Activated CD4-positive, alpha-beta T cell treated with anti-CD3 and anti-CD28 coated beads, Interleukin-2, amount 50 U/mL, for 1 hour (primary cell): ENCODE measurements at regions not wholly inside any gene's neighbourhood (a gene's known extent, or its start where the extent isn't known, plus 50 kb on each side); places are given as distances from the start of the nearest gene placed in this dataset.
"Not testable (repeated sequence)": the region's sequence is repeated elsewhere in the genome, so short reads cannot be mapped to it uniquely, and the experiment has no call there.

Experiments
- DNase-seq: peaks from one replicate; pipeline ENCODE4 v3.0.0-alpha.2; 2020

GRCh38 chr5:15383469-15383868 lies 116.5 kb upstream of the FBXL7 start:
- DNase-seq = no peak

GRCh38 chr5:15383021-15383420 lies 117.0 kb upstream of the FBXL7 start:
- DNase-seq = no peak

DNA sequence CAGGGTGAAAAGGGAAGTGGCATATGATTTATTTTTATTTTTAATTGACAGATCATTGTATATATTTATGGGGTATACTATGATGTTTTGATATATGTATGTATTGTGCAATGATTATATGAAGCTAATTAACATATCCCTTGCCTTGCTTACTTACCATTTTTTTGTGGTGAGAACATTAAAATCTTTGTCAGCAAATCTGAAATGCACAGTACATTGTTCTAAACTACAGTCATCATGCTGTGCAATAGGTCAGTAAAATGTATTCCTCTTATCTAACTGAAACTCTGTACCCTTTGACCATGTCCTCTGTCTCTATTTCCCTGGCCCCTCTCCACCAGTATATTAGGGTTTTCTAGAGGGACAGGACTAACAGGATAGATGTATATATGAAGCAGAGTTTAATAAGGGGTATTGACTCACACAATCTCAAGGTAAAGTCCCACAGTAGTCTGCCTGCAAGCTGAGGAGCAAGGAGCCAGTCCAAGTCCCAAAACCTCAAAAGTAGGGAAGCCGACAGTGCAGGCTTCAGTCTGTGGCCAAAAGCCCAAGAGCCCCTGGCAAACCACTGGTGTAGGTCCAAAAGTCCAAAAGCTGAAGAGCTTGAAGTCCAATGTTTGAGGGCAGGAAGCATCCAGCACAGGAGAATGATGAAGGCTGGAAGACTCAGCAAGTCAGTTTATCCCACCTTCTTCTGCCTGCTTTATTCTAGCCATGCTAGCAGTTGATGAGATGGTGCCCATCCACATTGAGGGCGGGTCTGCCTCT lies 122.2 kb upstream of the FBXL7 start:
- DNase-seq = no peak

DNA sequence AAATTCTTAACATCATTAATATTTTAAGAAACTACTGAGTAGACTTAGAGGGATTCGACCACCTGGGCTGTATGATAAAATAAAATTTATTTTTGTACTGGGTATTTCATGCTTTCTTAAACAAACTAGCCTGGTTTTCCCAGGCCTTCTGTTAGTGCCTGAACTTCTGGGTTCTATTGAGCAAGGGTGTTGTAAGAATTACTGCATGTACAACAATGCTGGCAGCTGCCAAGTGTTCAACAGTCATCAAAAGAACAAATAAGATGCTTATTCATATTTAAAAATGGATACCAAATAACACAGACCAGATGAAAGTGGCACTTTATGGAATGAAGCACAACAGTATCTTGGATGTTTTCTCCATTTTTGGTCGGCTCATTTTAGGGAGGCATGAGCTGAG lies 123.2 kb upstream of the FBXL7 start:
- DNase-seq = no peak

DNA sequence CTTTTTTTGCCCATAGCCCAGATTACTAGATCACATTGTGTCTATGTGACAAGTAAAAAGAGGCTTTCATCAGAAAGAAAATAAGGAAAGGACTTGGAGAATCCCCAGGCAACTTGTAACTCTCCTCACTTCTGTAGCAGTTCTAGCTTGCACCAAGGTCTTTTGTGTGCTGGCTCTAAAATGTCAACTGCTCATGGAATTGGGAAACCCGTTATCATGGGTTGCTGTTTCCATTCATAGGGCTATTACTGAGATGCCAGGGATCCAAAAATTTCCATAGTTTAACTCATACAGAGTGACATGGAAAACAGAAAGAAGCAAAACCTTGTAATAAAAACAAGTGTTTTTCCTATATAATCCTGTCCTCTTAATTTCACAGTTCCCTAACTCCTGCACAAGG lies 123.9 kb upstream of the FBXL7 start:
- DNase-seq = no peak

DNA sequence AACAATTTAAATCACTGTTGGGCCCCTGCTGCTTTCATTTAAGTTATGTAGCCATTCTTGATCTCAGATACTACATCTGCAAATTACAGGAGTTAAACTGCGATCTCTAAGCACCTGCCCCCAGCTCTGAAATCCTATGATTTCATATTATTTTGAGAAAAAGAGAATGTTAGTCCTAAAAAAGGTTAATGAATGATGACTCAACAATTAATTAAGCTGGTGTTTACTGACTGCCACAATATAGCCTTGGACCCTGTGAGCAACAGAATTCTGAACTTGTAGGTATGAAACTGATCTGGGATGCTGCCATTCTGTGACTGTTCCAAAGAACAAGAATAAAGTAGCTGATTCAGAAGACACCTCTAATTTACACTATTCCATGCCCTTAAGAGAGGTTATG lies 124.4 kb upstream of the FBXL7 start:
- no peak for DNase-seq

DNA sequence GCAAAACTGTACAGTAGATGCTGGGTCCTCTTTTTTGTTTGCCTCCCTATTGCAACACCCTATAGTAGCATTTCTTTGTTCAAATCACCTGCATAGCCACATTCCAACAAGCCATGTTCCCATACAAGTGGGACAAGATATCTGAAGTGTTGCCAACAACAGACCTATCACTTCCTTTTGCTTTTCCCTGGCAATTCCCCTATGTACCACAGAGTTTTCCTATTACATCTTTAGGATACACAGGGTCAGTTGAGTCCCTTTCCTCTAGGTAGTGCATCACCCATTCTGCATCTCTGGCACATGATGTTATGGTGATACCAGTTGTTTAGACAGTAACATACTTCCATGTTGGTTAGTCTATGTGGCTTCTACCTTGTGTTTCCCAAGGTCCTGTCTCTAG lies 125.1 kb upstream of the FBXL7 start:
- DNase-seq = no peak

- DNase-seq = no peak
These were observed 126.8 kb upstream of the FBXL7 start for GRCh38 chr5:15373151-15373550.

GRCh38 chr5:15371184-15371583 lies 128.8 kb upstream of the FBXL7 start:
- no peak for DNase-seq

DNA sequence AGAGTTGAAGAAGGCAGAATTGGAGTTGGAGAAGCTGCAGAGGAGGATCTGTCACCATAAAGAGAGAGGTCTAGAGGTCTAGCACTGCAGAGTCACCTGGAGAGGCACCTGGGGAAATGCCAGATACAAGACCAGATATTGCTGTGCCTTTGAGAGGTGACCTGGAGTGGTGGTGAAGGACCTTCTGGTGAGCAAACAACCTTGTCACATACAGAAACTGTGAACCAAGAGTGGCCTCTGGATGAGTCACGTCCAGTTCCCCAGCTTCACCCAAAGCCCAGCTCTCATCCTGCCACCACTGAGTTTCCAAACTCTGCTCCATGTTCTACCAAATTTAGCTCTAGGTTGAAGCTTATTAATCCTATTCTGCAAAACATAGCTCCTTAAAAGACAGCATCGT lies 131.1 kb upstream of the FBXL7 start:
- no peak for DNase-seq

GRCh38 chr5:15367489-15367888 lies 132.5 kb upstream of the FBXL7 start:
- DNase-seq = no peak

- DNase-seq = no peak
These were observed 133.1 kb upstream of the FBXL7 start for GRCh38 chr5:15366676-15367391.

DNA sequence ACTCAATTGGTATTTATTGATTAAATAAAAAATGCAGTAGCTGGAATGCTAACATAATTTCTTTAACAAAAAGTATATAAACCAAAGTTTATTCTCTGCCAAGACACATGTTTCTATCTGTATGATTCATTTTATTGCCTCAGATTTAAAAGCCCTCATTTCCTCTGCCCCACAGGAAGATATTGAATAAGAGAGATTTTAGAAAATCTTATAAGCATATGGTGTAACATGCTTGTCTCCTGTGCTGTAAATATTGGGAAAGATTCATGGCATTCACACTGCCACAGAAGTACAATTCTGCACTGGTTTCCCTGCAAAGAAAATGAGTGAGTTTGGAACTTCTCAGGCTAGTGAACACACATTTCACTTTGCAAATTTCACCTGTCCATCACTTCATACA lies 134.9 kb upstream of the FBXL7 start:
- no peak for DNase-seq

- no peak for DNase-seq
These were observed 136.4 kb upstream of the FBXL7 start for GRCh38 chr5:15363601-15364000.

DNA sequence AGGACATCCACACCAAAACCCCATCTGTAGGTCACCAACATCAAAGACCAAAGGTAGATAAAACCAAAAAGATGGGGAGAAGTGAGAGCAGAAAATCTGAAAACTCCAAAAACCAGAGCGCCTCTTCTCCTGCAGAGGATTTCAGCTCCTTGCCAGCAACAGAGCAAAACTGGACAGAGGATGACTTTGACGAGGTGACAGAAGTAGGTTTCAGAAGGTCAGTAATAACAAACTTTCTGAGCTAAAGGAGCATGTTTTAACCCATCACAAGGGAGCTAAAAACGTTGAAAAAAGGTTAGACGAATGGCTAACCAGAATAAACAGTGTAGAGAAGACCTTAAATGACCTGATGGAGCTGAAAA lies 142.9 kb upstream of the FBXL7 start:
- not testable (repeated sequence) for DNase-seq

GRCh38 chr5:15356308-15357091 lies 143.5 kb upstream of the FBXL7 start:
- DNase-seq = not testable (repeated sequence)

GRCh38 chr5:15354021-15354420 lies 146.0 kb upstream of the FBXL7 start:
- DNase-seq = no peak

DNA sequence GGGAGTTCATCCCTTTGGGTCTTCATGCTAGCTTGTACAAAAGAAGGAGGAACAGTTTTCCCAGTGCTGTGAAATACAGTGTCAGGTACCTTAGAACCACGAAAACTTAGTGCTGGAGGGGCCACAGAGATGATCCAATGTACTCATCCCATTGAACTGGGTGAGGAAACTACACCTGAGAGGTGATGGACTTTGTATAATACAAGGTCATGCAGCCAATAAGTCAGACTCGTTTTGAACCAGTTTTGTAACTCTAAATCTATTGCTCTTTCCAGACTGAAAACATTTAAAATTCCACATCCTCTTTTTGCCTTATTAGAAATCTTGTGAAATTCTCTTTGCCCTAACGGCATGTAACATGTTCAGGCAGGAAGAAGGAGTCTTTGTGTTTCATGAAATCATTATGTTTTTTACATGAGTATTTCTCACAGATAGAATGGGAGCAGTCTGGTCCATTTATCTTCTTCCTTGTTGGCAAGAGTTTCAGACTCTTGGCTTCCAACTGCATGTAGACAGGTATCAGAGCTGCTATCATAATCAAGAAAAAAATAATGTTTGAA lies 146.8 kb upstream of the FBXL7 start:
- no peak for DNase-seq

GRCh38 chr5:15350614-15351013 lies 149.4 kb upstream of the FBXL7 start:
- DNase-seq = no peak

DNA sequence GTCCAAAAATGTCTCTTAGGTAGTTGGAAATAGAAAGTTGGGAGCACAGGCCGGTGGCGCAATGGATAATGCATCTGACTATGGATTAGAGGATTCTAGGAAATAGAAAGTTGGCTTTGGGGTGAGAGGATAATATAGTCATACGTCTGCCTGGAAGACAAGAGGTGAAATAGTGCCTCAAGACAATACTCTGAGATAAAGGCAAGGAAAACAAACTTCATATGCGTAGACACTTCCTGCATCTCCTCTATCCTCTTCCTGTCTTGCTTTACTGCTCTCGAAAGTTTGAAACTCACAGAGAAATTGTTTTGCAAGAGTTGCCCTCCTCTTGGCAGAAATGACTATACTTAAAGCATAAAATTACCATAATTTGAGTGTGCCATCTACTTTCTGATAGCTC lies 153.2 kb upstream of the FBXL7 start:
- DNase-seq = no peak

DNA sequence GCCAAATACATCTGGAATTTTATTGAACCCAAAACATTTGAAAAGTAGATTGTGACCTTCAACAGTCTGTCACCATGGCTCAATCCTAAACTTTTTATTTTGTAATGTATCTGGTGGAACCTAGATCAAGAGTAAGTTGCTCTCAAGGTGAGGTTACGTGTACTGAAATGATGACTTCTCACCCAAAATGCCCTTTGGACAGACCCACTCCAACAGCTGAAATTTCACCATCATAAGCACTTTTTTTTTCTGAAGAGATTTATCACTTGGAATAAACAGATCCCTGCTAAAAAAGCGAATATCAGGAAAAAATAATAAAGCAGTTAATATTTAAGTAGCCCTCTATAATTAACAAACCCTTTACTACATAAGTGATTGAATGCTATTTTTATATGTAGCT lies 155.0 kb upstream of the FBXL7 start:
- no peak for DNase-seq

GRCh38 chr5:15338546-15338945 lies 161.4 kb upstream of the FBXL7 start:
- DNase-seq = no peak

- no peak for DNase-seq
These were observed 165.3 kb upstream of the FBXL7 start for GRCh38 chr5:15334551-15335266.
